Esophagus squamous epithelium (tissue), 4 donors: ENCODE measurements at regions not wholly inside any gene's neighbourhood (a gene's known extent, or its start where the extent isn't known, plus 50 kb on each side); places are given as distances from the start of the nearest gene placed in this dataset.

Source experiments
- CTCF ChIP-seq, 6 experiments: fragments of 450-650 bp in 4 of 6; fragments of 200-600 bp in 2 of 6; sonication (generic) in 2 of 6; IDR thresholded peaks; one replicate each; pipeline ENCODE4 v1.5.1; 2016 to 2019; ENCODE audit warnings: antibody characterized with exemption in 6 of 6, mild to moderate bottlenecking in 4 of 6, moderate library complexity in 4 of 6
- POLR2A ChIP-seq, 4 donors: fragments of 450-650 bp; IDR thresholded peaks; one replicate each; pipeline ENCODE4 v1.6.1; 2017; ENCODE audit warnings: antibody characterized with exemption in 4 of 4, mild to moderate bottlenecking in 4 of 4, moderate library complexity in 3 of 4

DNA sequence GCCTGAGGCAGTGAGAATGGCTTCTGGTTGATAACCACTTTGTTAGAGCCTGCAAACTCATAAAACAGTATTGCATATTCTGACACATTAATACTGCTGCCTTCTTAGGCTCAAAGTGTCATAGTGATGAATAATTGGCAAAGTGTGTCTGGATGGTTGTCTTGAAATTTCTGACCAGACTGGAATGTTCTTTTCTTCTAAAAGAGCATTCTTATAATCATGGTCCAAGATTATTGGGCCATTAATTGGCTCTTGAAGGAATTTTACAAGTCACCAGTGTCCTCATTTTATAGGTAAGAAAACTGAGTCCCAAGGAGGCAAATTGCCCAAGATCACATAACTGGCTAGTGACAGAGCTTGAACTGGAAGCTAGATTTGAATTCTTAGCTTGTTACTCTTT lies 111.7 kb downstream of the PCSK1 start:
- TF ChIP-seq CTCF (IDR thresholded peaks at IDR 0.05) (no peak), POLR2A (IDR thresholded peaks at IDR 0.05) (no peak)
